ENCODE measurements at regions not wholly inside any gene's neighbourhood (a gene's known extent, or its start where the extent isn't known, plus 50 kb on each side); places are given as distances from the start of the nearest gene placed in this dataset.

GRCh38 chr16:51450909-51451308, 299.8 kb upstream of the SALL1 start:
- DNase-seq (ENCODE audit: low spot score in 2 of 2): no peak
- TF ChIP-seq CTCF (IDR thresholded peaks at IDR 0.05) (no peak), POLR2A (IDR thresholded peaks at IDR 0.05) (no peak), POLR2AphosphoS5 (IDR thresholded peaks at IDR 0.05) (no peak)
- Histone ChIP-seq H3K9me3 (no peaks in the 10 kb centered on the region), H3K27ac (no peak overlapping the region), H3K27me3 (peaks cover 0 to 5% of the 10 kb centered on the region in 2 donors), H3K4me1 (no peaks in the 10 kb centered on the region), H3K4me3 (no peak overlapping the region), H3K36me3 (no peaks in the 10 kb centered on the region)
- intact Hi-C loops (cut with DNase I; ENCODE audit: low total_unique reads): no loop called here

- TF ChIP-seq POLR2AphosphoS5 (IDR thresholded peaks at IDR 0.05): no peak
- no peak for TF ChIP-seq POLR2A (IDR thresholded peaks at IDR 0.05)
- TF ChIP-seq CTCF (IDR thresholded peaks at IDR 0.05): no peak
- no peak overlapping the region for H3K27ac ChIP-seq
- H3K4me1 ChIP-seq: no peaks in the 10 kb centered on the region
- no peak for DNase-seq (ENCODE audit: low spot score in 2 of 2)
- no peaks in the 10 kb centered on the region for H3K9me3 ChIP-seq
- intact Hi-C loops (cut with DNase I; ENCODE audit: low total_unique reads): no loop called here
- no peak overlapping the region for H3K4me3 ChIP-seq
- H3K36me3 ChIP-seq: no peaks in the 10 kb centered on the region
- peaks cover 0 to 5% of the 10 kb centered on the region in 2 donors for H3K27me3 ChIP-seq
Observed at GRCh38 chr16:51450376-51450775, 299.3 kb upstream of the SALL1 start.

GRCh38 chr16:51449441-51449840, 298.4 kb upstream of the SALL1 start:
- H3K27ac ChIP-seq: no peak overlapping the region
- TF ChIP-seq POLR2AphosphoS5 (IDR thresholded peaks at IDR 0.05) (no peak), CTCF (IDR thresholded peaks at IDR 0.05) (no peak)
- no peaks in the 10 kb centered on the region for H3K36me3 ChIP-seq
- H3K4me1 ChIP-seq: no peaks in the 10 kb centered on the region
- intact Hi-C loops (cut with DNase I; ENCODE audit: low total_unique reads): no loop called here
- H3K9me3 ChIP-seq: no peaks in the 10 kb centered on the region
- peaks cover 0 to 5% of the 10 kb centered on the region in 2 donors for H3K27me3 ChIP-seq
- H3K4me3 ChIP-seq: no peak overlapping the region
- DNase-seq (ENCODE audit: low spot score in 2 of 2): no peak

- intact Hi-C loops (cut with DNase I; ENCODE audit: low total_unique reads): no loop called here
- no peaks in the 10 kb centered on the region for H3K4me1 ChIP-seq
Observed at GRCh38 chr16:51445250-51445649, 294.2 kb upstream of the SALL1 start.

GRCh38 chr16:51443934-51444333, 292.9 kb upstream of the SALL1 start:
- intact Hi-C loops (cut with DNase I; ENCODE audit: low total_unique reads): no loop called here
- no peak for TF ChIP-seq POLR2AphosphoS5 (IDR thresholded peaks at IDR 0.05)
- no peak for TF ChIP-seq POLR2A (IDR thresholded peaks at IDR 0.05)
- TF ChIP-seq CTCF (IDR thresholded peaks at IDR 0.05): no peak
- H3K4me3 ChIP-seq: no peak overlapping the region

More at GRCh38 chr16:51445250-51445649, 294.2 kb upstream of the SALL1 start:
- DNase-seq (ENCODE audit: low spot score in 2 of 2): no peak
- Histone ChIP-seq H3K36me3 (no peaks in the 10 kb centered on the region), H3K27ac (no peak overlapping the region), H3K27me3 (peaks cover 0 to 17% of the 10 kb centered on the region in 2 donors), H3K4me3 (no peak overlapping the region), H3K9me3 (no peaks in the 10 kb centered on the region)
- no peak for TF ChIP-seq POLR2A (IDR thresholded peaks at IDR 0.05)
- TF ChIP-seq POLR2AphosphoS5 (IDR thresholded peaks at IDR 0.05): no peak
- no peak for TF ChIP-seq CTCF (IDR thresholded peaks at IDR 0.05)

More at GRCh38 chr16:51443934-51444333, 292.9 kb upstream of the SALL1 start:
- DNase-seq (ENCODE audit: low spot score in 2 of 2): no peak
- Histone ChIP-seq H3K27me3 (peaks cover 0 to 24% of the 10 kb centered on the region in 2 donors), H3K9me3 (no peaks in the 10 kb centered on the region), H3K27ac (no peak overlapping the region), H3K36me3 (no peaks in the 10 kb centered on the region), H3K4me1 (no peaks in the 10 kb centered on the region)

Data from breast epithelium (tissue), 4 donors.